Neural cell (in vitro differentiated cells): ENCODE measurements at regions not wholly inside any gene's neighbourhood (a gene's known extent, or its start where the extent isn't known, plus 50 kb on each side); places are given as distances from the start of the nearest gene placed in this dataset.

Experiments used
- H2AFZ ChIP-seq: fragments of 200-600, 300-800 bp; sonication (generic), shearing (Covaris generic); 2 replicates; pipeline ENCODE4 v1.6.0; 2014; ENCODE audit warnings: low read depth, mild to moderate bottlenecking, antibody characterized with exemption, low read length, moderate library complexity
- H3F3A ChIP-seq: fragments of 200-600 bp; shearing (Covaris generic); 2 replicates; pipeline ENCODE4 v1.6.1; 2016; ENCODE audit warnings: mild to moderate bottlenecking, moderate library complexity, mixed read lengths, antibody characterized with exemption, low read length; ENCODE audit not compliant: insufficient read depth, poor library complexity, severe bottlenecking
- H3K27ac ChIP-seq: fragments of 200-600, 300-800 bp; sonication (generic), shearing (Covaris generic); 2 replicates; pipeline ENCODE4 v1.5.1; 2014; ENCODE audit warnings: mild to moderate bottlenecking, low read length, moderate library complexity
- H3K27me3 ChIP-seq: fragments of 300-800, 200-600 bp; sonication (generic), shearing (Covaris generic); 2 replicates; pipeline ENCODE4 v1.6.0; 2014; ENCODE audit warnings: mild to moderate bottlenecking, low read depth, low read length, moderate library complexity; ENCODE audit not compliant: insufficient read depth
- H3K36me3 ChIP-seq: fragments of 300-800, 200-600 bp; sonication (generic), shearing (Covaris generic); 2 replicates; pipeline ENCODE4 v1.5.1; 2014; ENCODE audit warnings: mild to moderate bottlenecking, antibody characterized with exemption, low read length, moderate library complexity; ENCODE audit not compliant: insufficient read depth
- H3K4me2 ChIP-seq: fragments of 300-800, 200-600 bp; sonication (generic), shearing (Covaris generic); 2 replicates; pipeline ENCODE4 v1.6.0; 2014; ENCODE audit warnings: mild to moderate bottlenecking, low read length
- H3K4me3 ChIP-seq: fragments of 300-800, 200-600 bp; sonication (generic), shearing (Covaris generic); 2 replicates; pipeline ENCODE4 v1.5.1; 2014; ENCODE audit warnings: mild to moderate bottlenecking, low read length, moderate library complexity
- H3K79me2 ChIP-seq: fragments of 200-600 bp; shearing (Covaris generic); replicated peaks from 2 replicates; pipeline ENCODE4 v1.6.0; 2014; ENCODE audit warnings: mild to moderate bottlenecking, low read length, moderate library complexity; ENCODE audit not compliant: insufficient read depth
- H3K9ac ChIP-seq: fragments of 300-800, 200-600 bp; sonication (generic), shearing (Covaris generic); 2 replicates; pipeline ENCODE4 v1.6.1; 2016; ENCODE audit warnings: mild to moderate bottlenecking, low read length, mixed read lengths
- H3K9me2 ChIP-seq: fragments of 200-600 bp; shearing (Covaris generic); 2 replicates; pipeline ENCODE4 v1.6.1; 2016; ENCODE audit warnings: mild to moderate bottlenecking, low read length, mixed read lengths; ENCODE audit not compliant: insufficient read depth
- H3K9me3 ChIP-seq: fragments of 200-600, 300-800 bp; sonication (generic), shearing (Covaris generic); 2 replicates; pipeline ENCODE4 v1.6.1; 2016; ENCODE audit warnings: mild to moderate bottlenecking, mixed run types, low read length, moderate library complexity, mixed read lengths
- H4K20me1 ChIP-seq: fragments of 200-600 bp; shearing (Covaris generic); 2 replicates; pipeline ENCODE4 v1.6.1; 2016; ENCODE audit warnings: mild to moderate bottlenecking, mixed run types; ENCODE audit not compliant: insufficient read depth
- CTCF ChIP-seq: fragments of 450-650 bp; IDR thresholded peaks from 2 replicates; pipeline ENCODE4 v1.5.1; 2014; ENCODE audit warnings: antibody characterized with exemption, mild to moderate bottlenecking, moderate library complexity; ENCODE audit not compliant: poor library complexity, severe bottlenecking
- EP300 ChIP-seq: fragments of 450-650 bp; conservative IDR thresholded peaks from 2 replicates; pipeline ENCODE4 v1.6.1; 2014; ENCODE audit warnings: antibody characterized with exemption, mild to moderate bottlenecking, moderate library complexity; ENCODE audit not compliant: poor library complexity, severe bottlenecking
- EZH2 ChIP-seq: fragments of 200-600, 300-800 bp; shearing (Covaris generic), sonication (generic); IDR thresholded peaks from 2 replicates; pipeline ENCODE4 v1.6.1; 2014; ENCODE audit warnings: antibody characterized with exemption, low read length, borderline replicate concordance, mild to moderate bottlenecking; ENCODE audit not compliant: insufficient read depth, poor library complexity, severe bottlenecking
- MXI1 ChIP-seq: fragments of 450-650 bp; conservative IDR thresholded peaks from 2 replicates; pipeline ENCODE4 v1.6.1; 2014; ENCODE audit warnings: antibody characterized with exemption, mild to moderate bottlenecking; ENCODE audit not compliant: poor library complexity, severe bottlenecking
- POLR2AphosphoS5 ChIP-seq: IDR thresholded peaks from 2 replicates; pipeline ENCODE4 v1.6.1; 2012
- RAD21 ChIP-seq: fragments of 450-650 bp; conservative IDR thresholded peaks from 2 replicates; pipeline ENCODE4 v1.6.1; 2014; ENCODE audit warnings: antibody characterized with exemption, mild to moderate bottlenecking, moderate library complexity
- REST ChIP-seq: IDR thresholded peaks from 2 replicates; pipeline ENCODE4 v1.6.1; 2012; ENCODE audit warnings: borderline replicate concordance
- SMC3 ChIP-seq: fragments of 450-650 bp; conservative IDR thresholded peaks from 2 replicates; pipeline ENCODE4 v1.6.1; 2014; ENCODE audit warnings: antibody characterized with exemption, mild to moderate bottlenecking, moderate library complexity; ENCODE audit not compliant: poor library complexity
- TAF1 ChIP-seq: IDR thresholded peaks from 2 replicates; pipeline ENCODE4 v1.6.1; 2012; ENCODE audit warnings: low read depth

GRCh38 chr7:121493553-121493952 is 97.4 kb upstream of the FAM3C start:
- Histone ChIP-seq H3K79me2 (peaks cover 41% of the 10 kb centered on the region), H3K9me3 (no peaks in the 10 kb centered on the region), H3K4me3 (no peak overlapping the region), H3K9me2 (no peaks in the 10 kb centered on the region), H3K4me2 (no peak overlapping the region), H3K27me3 (no peaks in the 10 kb centered on the region), H3K36me3 (no peaks in the 10 kb centered on the region), H3F3A (no peaks in the 10 kb centered on the region), H4K20me1 (no peaks in the 10 kb centered on the region), H3K27ac (no peak overlapping the region), H3K9ac (no peak overlapping the region), H2AFZ (no peak overlapping the region)
- TF ChIP-seq SMC3, result no peak
- no peak for TF ChIP-seq CTCF
- TF ChIP-seq POLR2AphosphoS5, result no peak
- TF ChIP-seq RAD21, result no peak
- no peak for TF ChIP-seq TAF1
- no peak for TF ChIP-seq EP300
- no peak for TF ChIP-seq REST
- TF ChIP-seq MXI1, result no peak
- no peak for TF ChIP-seq EZH2

DNA sequence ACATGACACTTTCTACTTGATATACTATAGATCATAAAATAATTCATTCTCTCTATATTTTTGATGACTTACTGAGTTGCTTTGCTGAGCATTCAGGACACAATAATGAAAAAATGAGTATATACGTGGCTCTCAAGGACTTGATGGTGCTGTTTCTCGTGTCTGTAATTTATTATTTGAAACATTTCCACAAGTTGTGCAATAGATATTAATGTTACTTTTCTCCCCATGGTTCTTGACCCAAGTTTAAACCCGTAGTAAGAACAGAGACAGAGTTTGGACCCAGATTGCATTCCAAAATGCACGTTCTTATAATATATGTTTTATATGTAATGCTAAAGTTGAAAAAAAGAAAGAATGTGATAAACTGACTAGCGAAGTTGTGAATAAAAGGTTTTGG is 94.2 kb upstream of the FAM3C start:
- H3K27ac ChIP-seq, result no peak overlapping the region
- TF ChIP-seq CTCF (no peak), SMC3 (no peak), MXI1 (no peak), TAF1 (no peak), RAD21 (no peak), EP300 (no peak), REST (no peak), POLR2AphosphoS5 (no peak), EZH2 (no peak)
- no peaks in the 10 kb centered on the region for H3K36me3 ChIP-seq
- no peaks in the 10 kb centered on the region for H3K9me2 ChIP-seq
- no peaks in the 10 kb centered on the region for H3F3A ChIP-seq
- H3K9ac ChIP-seq, result no peak overlapping the region
- no peak overlapping the region for H3K4me3 ChIP-seq
- H3K9me3 ChIP-seq, result no peaks in the 10 kb centered on the region
- H3K4me2 ChIP-seq, result no peak overlapping the region
- H3K27me3 ChIP-seq, result no peaks in the 10 kb centered on the region
- no peak overlapping the region for H2AFZ ChIP-seq
- peaks cover 22% of the 10 kb centered on the region for H3K79me2 ChIP-seq
- no peaks in the 10 kb centered on the region for H4K20me1 ChIP-seq
